ENCODE measurements at regions not wholly inside any gene's neighbourhood (a gene's known extent, or its start where the extent isn't known, plus 50 kb on each side); places are given as distances from the start of the nearest gene placed in this dataset.

DNA sequence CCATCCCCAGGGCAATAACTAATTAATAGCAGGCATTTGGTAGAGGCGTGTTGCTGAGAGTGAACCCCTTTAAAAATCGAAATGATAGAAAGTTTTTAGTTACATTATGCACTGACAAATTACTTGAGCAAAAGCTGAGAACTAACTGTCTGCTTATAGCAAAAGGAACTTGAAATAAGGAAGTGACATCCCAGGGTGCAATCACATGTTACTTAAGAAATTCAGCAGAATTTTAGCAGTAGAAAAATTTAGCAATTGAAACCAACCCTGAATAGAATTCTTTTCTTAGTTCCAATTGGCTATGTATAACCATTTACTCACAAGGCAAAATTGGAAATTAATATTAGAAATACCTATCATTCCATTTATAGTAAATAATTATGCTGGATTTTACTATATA, 139.5 kb upstream of the SAMSN1 start:
- TF ChIP-seq TAF1 (IDR thresholded peaks at IDR 0.05; ENCODE audit: borderline replicate concordance, low read depth, low read length) (no peak), POLR2A (IDR thresholded peaks at IDR 0.05; ENCODE audit: low read depth, low read length) (no peak)
